Myocyte (in vitro differentiated cells): ENCODE measurements at regions not wholly inside any gene's neighbourhood (a gene's known extent, or its start where the extent isn't known, plus 50 kb on each side); places are given as distances from the start of the nearest gene placed in this dataset.

ENCODE experiments used
- DNase-seq: peaks from one replicate; pipeline ENCODE4 v3.0.0-alpha.2; 2012; ENCODE audit warnings: low read depth

DNA sequence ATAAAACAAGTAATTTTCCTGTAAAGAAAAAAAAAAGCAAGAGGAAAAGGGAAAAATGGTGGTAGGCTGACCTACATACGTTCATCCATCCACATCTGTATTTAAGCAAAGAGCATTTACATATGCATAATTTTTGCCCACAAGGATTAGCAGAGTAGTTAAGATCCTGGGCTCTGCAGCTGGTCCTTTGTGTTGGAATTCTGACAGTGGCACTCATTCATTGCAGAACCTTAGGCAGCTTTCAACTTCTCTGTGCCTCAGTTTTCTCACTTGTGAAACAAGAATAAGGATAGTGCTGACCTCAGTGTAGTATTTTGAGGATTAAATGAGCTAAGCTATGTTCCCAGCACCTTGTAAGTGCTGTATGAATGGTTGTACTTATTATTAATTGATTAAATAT lies 211.3 kb downstream of the ARL4C start:
- no peak for DNase-seq

- peak; percentile 90 for DNase-seq
Measured at GRCh38 chr2:234279637-234280036, 217.2 kb downstream of the ARL4C start.

DNA sequence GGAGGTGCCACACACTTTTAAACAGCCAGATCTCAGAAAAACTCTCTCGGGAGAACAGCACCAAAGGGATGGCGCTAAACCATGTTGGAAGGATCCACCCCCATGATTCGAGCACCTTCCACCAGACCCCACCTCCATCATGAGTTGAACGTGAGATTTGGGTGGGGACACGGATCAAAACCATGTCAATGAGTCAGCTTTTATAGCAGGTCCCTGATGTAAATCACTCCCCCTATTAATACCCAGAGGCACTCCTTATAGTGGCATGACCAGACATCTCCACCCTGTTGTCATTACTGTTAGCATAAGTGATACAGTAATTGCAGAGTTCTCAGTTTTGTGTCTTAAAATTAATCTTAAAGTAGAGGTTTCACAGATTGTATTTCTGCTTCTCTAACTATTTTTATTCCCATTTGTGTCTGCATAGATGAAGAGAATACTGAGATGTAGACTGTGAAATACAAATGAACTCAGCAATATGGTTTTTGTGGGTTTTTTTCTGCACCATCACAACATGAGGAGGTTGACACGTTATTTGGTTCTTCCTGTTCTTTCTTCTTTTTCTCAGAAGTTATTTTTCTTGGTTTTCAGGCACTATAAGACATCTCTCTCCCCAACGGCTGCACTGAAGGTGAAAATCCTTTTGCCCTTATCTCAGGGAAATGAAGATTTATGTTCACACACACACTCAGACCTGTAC lies 218.2 kb downstream of the ARL4C start:
- DNase-seq, result no peak

DNA sequence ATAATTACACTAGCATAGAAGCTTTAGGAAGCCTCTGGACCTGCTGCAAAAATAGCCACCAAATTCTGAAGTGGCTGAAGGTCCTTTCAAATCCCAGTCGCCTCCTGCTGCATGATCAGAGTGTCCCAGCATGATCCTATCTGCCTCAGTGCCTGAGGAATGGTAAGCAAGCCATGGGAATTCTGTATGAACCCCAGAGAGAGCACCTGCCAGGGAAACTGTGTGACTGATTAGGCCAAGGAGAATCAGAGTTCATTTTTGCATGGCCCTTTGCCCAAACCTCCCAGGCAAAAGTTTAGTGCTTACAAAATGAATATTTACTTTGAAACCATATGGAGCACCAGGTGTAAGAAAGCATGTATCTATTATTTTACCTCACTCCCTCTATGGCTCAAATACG lies 221.4 kb downstream of the ARL4C start:
- peak; percentile 33 for DNase-seq

DNA sequence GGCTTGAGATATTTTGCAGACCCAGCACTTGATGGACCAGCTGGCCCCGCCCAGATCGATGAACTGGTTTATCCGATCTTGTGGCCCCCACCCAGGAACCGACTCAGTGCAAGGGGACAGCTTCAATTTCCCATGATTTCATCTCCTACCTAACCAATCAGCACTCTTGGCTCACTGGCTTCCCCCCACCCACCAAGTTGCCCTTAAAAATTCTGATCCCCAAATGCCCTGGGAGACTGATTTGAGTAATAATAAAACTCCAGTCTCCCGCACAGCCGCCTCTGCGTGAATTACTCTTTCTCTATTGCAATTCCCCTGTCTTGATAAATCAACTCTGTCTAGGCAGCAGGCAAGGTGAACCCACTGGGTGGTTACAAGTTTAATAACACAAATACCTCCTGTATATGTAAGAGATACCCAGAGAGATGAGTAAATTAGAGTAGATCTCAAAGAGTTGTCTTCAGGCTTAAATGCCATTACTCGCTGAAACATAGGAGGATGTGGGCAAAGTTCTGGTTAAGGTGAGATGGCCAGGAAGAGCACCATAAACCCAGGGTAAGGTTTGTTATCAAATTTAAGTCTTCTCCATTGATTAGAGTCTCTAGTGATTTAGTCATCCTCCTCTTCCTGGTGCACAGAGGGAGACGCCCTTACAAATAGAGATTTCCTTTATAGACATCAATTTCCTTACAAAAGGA lies 222.8 kb downstream of the ARL4C start:
- DNase-seq, result no peak

DNA sequence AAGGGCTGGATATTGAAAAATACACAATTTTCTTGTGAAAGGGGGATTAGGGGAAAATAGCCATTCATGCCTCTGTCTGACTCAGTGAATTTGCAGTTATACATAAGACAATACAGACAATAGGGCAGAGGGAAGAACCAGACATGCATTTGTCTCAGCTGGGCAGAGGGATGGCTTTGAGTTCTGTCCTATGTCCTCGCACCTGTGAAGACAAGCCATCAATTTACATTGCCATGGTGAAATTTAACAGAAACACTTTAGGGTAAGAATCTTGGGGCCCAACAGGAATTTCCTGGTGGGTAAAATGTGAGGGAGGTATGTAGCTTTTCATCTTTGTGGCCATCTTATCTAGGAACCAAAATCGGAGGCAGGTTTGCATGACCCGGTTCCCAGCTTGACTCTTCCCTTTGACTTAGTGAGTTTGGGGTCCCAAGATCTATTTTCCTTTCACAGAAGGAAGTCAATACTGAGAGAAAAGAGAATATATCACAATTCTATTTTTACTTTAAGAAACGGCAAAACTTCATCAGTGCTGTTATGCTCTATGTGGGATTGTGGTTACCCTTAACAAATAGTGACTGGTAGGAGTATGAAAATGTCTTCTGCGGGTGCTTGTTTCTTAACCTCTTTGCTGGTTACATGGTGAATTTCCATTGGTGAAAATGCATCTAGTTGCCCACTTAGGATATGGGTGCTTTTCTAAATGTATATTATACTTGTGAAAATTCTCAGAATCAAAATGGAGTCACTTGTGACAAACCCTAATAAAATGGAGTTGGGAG lies 221.8 kb downstream of the SPP2 start:
- DNase-seq, result no peak

DNA sequence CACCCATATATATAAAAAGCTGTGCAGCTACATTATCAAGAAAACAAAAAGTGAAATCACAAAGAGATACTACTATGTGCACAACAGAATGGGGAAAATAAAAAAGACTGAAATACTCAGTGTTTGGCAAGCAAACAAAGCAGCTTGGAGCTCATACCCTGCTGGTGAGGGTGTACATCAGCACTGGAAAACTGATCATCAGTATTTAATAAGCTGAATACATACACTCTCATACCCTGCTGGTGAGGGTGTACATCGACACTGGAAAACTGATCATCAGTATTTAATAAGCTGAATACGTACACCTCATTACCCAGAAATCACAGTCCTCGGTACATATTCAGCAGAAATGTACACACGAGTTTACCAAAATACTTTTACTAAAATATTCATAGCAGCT lies 220.8 kb downstream of the SPP2 start:
- DNase-seq, result no peak

DNA sequence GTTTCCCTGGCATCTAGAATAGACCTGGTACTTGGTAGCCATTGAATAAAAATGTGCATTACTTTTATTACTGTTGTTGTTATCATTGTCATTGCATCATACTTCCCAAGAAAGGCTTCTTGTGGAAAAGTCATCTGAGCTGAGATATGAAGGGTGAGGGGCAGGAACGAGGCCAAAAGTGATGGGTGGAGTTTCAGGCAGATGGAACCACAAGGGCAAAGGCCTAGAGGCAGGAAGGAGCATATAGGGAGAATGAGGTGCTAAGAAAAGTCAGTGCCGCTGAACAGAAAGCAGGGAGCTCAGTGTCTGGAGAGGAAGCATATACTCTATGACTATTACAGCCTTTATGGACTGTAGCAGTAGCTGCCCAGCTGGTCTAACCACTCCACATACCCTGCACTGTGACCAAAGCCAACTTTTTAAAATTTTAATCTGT lies 219.3 kb downstream of the SPP2 start:
- no peak for DNase-seq

DNA sequence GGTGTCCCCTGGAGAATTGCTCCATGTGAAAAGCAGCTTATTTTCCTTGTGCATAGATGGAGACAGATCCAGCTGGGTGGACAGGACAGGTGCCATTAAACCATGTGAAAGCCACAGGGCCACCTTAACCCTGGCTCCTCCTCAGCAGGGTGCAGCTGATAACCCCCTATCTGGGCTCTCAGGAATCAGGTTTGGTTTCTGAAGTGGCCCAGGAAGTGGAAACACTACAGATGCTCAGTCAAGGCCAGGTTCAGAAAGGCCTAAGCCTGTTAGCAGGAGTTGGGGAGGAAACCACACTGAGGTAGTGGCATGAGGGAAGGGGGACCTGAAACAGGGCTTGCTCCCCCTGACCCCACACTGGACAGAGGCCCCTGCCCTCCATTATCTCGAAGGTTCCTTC lies 217.0 kb downstream of the SPP2 start:
- no peak for DNase-seq

- DNase-seq, result no peak
Measured at GRCh38 chr2:234266952-234267351, 216.4 kb downstream of the SPP2 start.

GRCh38 chr2:234265206-234265605 lies 214.7 kb downstream of the SPP2 start:
- no peak for DNase-seq

DNA sequence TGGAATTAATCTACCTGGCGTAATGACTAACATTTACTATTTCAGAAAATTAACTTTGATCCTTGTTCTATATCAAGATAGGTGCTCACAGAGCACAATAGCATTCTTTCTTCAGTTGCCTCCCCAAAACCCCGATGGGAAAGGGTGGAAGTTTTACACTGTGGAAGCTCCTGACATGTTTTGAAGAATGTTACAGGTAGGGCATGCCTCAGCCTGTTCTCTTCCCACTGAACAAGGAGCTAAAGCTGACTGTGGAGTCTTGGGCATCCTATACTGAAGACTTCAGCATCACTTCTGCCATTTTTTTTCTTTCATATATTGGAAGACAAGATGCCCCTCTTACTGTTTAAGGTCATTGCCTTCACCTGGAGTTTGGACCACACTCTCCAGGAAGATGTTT lies 211.2 kb downstream of the SPP2 start:
- DNase-seq, result no peak

DNA sequence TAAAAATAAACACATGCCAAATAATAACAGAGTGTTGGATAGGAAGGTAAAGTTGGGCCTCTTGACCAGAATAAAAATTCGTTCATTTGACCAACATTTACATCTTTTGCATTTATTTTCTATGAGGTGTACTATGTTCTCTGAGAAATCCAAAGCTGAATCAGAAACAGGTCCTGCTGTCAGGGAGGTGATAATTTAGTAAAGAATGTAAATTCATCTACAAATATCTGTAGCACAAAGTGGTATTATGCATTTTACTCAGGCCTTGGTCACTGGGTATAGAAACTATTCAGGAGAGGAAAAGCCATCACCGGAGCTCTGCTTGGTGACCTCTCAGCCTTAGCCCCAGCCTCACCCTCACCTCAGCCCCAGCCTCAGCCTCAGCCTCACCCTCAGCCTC lies 208.9 kb downstream of the SPP2 start:
- no peak for DNase-seq

GRCh38 chr2:234258562-234259141 lies 208.2 kb downstream of the SPP2 start:
- no peak for DNase-seq

DNA sequence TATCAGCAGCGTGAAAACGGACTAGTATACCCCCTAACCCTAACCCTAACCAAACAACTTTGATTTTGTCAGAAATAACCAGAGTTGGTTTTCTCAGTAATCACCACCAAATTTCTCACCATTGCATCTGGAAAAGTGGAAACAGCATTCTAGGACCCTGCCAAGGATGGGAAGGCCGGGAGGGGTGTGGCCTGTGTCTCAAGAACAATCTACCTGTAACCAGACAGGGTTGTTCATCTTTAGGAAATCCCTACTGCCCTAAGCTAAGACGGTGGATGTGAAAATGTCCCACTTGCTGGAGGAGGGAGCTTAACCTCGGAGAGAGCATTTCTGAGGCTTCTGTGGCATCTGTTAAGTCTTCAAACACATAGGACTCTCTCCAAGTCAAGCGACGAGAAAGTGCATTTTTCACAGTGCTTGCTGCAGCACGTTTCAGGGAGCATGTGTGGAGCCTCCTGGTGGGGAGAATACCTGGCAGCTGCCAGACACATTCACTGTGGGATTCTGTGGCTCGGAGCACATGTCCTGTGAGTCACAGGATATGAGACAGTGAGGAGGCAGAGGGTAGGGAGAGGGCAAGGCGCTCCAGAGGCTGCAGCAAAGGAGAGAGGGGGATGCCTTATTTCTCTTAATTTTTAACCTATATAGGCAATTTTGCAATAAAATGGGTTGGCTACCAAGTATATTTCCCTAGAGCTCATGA lies 207.5 kb downstream of the SPP2 start:
- peak; percentile 95 for DNase-seq

- DNase-seq, result no peak
Measured at GRCh38 chr2:234256516-234256915, 206.0 kb downstream of the SPP2 start.

DNA sequence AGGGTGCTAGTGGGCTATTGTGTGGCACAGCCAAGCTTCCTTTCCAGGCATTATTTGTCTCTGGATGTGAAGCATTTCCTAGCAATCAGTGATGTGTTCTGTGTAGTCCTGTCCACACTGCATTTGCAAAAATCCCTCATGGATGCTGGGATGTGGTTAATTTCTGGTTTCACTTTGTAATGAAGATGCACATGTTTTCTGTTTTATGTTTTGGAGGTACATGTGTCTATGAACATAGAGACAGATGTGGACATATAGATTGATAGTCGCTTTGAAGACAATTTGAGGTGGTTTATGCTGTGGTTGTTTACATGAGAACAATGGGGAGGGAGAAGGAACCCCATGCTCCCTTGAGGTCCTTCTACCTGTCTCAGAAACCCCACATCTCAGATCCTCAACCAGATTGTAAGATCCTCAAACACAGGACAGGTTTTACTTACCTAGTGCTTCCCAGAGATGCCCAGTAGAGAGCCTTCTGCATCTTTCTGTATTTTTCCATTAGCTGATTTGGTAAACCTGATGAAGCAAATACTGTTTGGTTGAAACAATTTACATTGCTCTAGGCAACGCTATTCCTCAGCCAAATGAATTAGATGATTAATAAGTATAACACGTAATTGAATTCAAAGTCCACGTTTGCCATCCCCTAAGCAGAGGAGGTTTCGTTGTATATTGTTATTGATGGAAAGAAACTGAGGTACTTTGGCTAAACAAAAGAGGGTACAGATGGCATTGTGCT lies 204.4 kb downstream of the SPP2 start:
- DNase-seq, result no peak

- peak; percentile 28 for DNase-seq
Measured at GRCh38 chr2:234252772-234253171, 202.3 kb downstream of the SPP2 start.

DNA sequence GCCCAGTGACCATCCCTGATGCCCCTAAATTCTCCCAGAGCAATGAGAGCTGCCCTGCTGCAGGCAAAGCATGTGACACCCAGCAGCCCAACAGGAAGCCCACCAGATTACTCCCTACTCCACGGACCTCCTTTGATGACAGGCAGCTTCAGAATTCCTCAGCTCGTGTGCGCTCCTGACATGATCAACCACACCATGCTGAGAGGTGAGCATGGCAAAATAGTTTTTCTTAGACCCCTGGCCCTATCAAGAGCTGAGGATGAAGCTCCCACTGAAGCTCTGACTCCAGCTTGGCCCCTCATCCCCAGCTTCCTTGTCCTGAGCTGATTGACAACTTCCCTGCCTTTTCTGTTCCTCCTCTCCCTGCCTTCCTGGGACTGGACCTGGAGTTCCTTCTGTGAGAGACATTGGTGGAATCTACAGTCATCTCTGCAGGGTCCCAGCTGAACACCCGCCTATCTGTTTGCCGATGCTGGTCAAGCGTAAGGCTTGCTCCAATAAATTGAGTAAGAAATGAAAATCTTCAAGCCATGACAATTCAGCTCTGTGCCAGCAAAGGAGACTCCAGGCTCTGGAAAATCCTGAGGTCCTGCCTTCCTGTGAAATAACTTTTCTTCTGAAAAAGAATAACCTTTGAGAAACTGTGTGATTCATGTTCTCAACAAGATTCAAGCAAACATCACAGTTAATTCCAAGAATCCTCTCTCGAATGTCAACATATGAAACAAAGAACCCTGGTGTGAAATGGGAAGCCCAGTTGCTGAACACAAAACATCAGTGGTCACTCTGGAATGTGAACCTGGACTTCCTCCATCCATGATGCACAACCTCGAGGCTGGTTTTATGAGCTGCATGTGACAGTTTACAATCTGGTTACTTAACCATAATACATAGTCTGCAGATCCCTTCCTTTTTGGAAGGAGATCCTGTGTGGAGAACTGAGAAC lies 201.1 kb downstream of the SPP2 start:
- peak; percentile 96 for DNase-seq
